Ectodermal cell (in vitro differentiated cells): ENCODE measurements at regions not wholly inside any gene's neighbourhood (a gene's known extent, or its start where the extent isn't known, plus 50 kb on each side); places are given as distances from the start of the nearest gene placed in this dataset.
"Not testable (repeated sequence)": the region's sequence is repeated elsewhere in the genome, so short reads cannot be mapped to it uniquely, and the experiment has no call there.

Source experiments
- H3K27ac ChIP-seq: 2 replicates; pipeline ENCODE4 v1.7.0; 2013; ENCODE audit warnings: mild to moderate bottlenecking, low read depth, low read length; ENCODE audit not compliant: insufficient read depth, poor library complexity, severe bottlenecking
- H3K27me3 ChIP-seq: 2 replicates; pipeline ENCODE4 v1.7.0; 2013; ENCODE audit warnings: mild to moderate bottlenecking, low read length; ENCODE audit not compliant: insufficient read depth, control insufficient read depth, poor library complexity, severe bottlenecking
- H3K36me3 ChIP-seq: one replicate; pipeline ENCODE4 v1.7.0; 2013; ENCODE audit warnings: low read length; ENCODE audit not compliant: control insufficient read depth, insufficient read depth
- H3K4me1 ChIP-seq: one replicate; pipeline ENCODE4 v1.7.0; 2013; ENCODE audit warnings: low read length; ENCODE audit not compliant: control insufficient read depth, insufficient read depth
- H3K4me3 ChIP-seq: 2 replicates; pipeline ENCODE4 v1.7.0; 2013; ENCODE audit warnings: low read depth, low read length, control low read depth; ENCODE audit not compliant: insufficient read depth
- H3K9me3 ChIP-seq: 2 replicates; pipeline ENCODE4 v1.7.0; 2013; ENCODE audit warnings: mild to moderate bottlenecking, low read length, moderate library complexity; ENCODE audit not compliant: control insufficient read depth
- WGBS, 2 experiments: methylation state at CpG; one replicate each; pipeline ENCODE4 v1.1.7; 2013; ENCODE audit warnings: missing lambda C conversion rate in 2 of 2; 5-methylcytosine and 5-hydroxymethylcytosine counted together

DNA sequence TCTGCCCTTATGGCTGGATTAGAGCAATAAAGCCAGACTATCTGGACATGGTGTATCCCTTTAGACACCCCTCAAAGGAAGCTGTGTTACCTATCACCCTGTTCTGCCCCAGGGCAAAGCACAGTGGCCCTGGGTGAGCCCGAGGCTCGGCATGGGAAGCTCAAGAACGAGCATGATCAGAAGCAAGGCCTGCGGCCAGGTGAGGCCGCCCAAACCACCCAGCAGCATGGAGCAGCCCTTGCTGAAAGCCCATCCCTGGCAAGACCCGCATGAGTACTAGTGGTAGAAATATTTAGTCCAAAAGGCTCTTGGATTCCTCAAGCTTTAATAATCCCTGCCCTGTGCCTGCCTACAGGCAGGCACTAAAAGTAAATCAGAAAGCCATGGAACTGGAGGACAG lies 261.1 kb downstream of the MEX3B start:
- no peak overlapping the region for H3K4me3 ChIP-seq
- no peaks in the 10 kb centered on the region for H3K36me3 ChIP-seq
- no peaks in the 10 kb centered on the region for H3K27me3 ChIP-seq
- WGBS, 2 experiments, result 93 to 94% methylated on average over 6 of the region's 6 CpGs
- no peak overlapping the region for H3K27ac ChIP-seq
- H3K4me1 ChIP-seq, result no peaks in the 10 kb centered on the region
- no peaks in the 10 kb centered on the region for H3K9me3 ChIP-seq

DNA sequence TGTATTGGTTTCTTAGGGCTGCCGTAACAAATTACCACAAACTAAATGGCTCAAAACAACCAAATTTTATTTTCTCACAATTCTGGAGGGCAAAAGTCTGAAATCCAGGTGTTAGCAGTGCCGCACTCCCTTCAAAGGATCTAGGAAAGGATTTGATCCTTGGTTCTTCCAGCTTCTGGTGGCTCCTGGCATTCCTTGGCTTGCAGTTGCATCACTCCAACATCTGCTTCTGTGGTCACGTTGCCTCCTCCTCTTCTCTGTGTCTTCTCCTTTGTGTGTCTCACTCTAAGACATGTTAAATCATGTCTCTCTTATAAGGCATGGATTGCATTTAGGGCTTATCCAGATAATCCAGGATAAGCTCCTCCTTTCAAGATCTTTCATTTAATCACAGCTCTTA lies 262.2 kb downstream of the MEX3B start:
- no peak overlapping the region for H3K4me3 ChIP-seq
- H3K27me3 ChIP-seq, result no peaks in the 10 kb centered on the region
- no peaks in the 10 kb centered on the region for H3K9me3 ChIP-seq
- no peaks in the 10 kb centered on the region for H3K36me3 ChIP-seq
- 93 to 94% methylated on average over 3 of the region's 3 CpGs for WGBS, 2 experiments
- H3K4me1 ChIP-seq, result no peaks in the 10 kb centered on the region
- H3K27ac ChIP-seq, result no peak overlapping the region

GRCh38 chr15:81783076-81783475 lies 262.7 kb downstream of the MEX3B start:
- 92 to 95% methylated on average over 5 of the region's 5 CpGs for WGBS, 2 experiments
- Histone ChIP-seq H3K27ac (no peak overlapping the region), H3K4me3 (no peak overlapping the region), H3K9me3 (no peaks in the 10 kb centered on the region), H3K4me1 (no peaks in the 10 kb centered on the region), H3K27me3 (no peaks in the 10 kb centered on the region), H3K36me3 (no peaks in the 10 kb centered on the region)

DNA sequence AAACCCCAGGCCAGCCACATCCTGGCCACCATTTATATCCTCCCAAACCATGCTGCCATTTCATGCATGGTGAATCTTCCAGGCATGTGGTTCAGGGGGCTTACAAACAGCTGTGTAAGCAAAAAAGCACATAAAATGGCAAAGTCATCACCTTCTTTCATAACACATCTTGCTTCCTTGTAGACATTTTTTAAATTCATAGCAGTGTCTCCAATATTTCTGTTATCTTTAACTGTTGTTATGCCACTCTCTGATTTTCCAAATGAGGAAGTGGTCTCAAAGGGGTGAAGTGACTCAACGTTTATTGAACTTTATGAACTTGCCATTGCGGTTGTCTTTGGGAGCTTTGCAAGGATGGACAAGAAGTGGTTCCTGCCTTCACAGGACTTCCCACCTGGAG lies 264.4 kb downstream of the MEX3B start:
- H3K9me3 ChIP-seq, result no peaks in the 10 kb centered on the region
- no peak overlapping the region for H3K27ac ChIP-seq
- H3K27me3 ChIP-seq, result no peaks in the 10 kb centered on the region
- no peaks in the 10 kb centered on the region for H3K36me3 ChIP-seq
- no peaks in the 10 kb centered on the region for H3K4me1 ChIP-seq
- no peak overlapping the region for H3K4me3 ChIP-seq
- 98% methylated on average over 2 of the region's 2 CpGs for WGBS, 2 experiments

- no peaks in the 10 kb centered on the region for H3K27me3 ChIP-seq
- no peak overlapping the region for H3K27ac ChIP-seq
- H3K36me3 ChIP-seq, result no peaks in the 10 kb centered on the region
- no peak overlapping the region for H3K4me3 ChIP-seq
- H3K4me1 ChIP-seq, result no peaks in the 10 kb centered on the region
- H3K9me3 ChIP-seq, result no peaks in the 10 kb centered on the region
Observed at GRCh38 chr15:81780966-81781365, 264.9 kb downstream of the MEX3B start.

GRCh38 chr15:81779181-81779580 lies 266.6 kb downstream of the MEX3B start:
- 81 to 90% methylated on average over 2 of the region's 2 CpGs for WGBS, 2 experiments
- Histone ChIP-seq H3K27me3 (no peaks in the 10 kb centered on the region), H3K9me3 (no peaks in the 10 kb centered on the region)

DNA sequence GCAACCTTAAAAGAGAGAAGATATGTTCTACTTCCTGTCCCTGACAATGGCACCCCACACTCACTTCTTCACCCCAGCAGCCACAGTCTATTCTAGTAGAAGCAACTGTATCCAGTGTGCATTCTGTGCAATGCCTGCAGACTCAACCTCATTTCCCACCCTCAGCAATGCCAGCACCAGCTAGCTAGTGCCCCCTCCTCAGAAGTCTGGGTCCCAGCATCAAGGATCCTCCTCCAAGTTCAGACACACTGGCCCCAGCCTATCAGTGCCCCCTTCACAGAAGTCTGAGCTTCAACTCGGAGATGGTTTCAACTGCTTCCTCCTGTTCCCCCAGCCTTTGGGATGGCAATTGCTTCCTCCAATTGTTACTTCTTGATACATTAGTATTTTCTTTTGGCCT lies 268.3 kb downstream of the MEX3B start:
- no peaks in the 10 kb centered on the region for H3K36me3 ChIP-seq
- 94 to 95% methylated on average over 1 of the region's 1 CpG for WGBS, 2 experiments
- no peaks in the 10 kb centered on the region for H3K4me1 ChIP-seq
- H3K4me3 ChIP-seq, result no peak overlapping the region
- H3K27me3 ChIP-seq, result no peaks in the 10 kb centered on the region
- H3K27ac ChIP-seq, result no peak overlapping the region
- H3K9me3 ChIP-seq, result no peaks in the 10 kb centered on the region

More at GRCh38 chr15:81779181-81779580, 266.6 kb downstream of the MEX3B start:
- H3K36me3 ChIP-seq, result no peaks in the 10 kb centered on the region
- H3K27ac ChIP-seq, result no peak overlapping the region
- no peaks in the 10 kb centered on the region for H3K4me1 ChIP-seq
- H3K4me3 ChIP-seq, result no peak overlapping the region

DNA sequence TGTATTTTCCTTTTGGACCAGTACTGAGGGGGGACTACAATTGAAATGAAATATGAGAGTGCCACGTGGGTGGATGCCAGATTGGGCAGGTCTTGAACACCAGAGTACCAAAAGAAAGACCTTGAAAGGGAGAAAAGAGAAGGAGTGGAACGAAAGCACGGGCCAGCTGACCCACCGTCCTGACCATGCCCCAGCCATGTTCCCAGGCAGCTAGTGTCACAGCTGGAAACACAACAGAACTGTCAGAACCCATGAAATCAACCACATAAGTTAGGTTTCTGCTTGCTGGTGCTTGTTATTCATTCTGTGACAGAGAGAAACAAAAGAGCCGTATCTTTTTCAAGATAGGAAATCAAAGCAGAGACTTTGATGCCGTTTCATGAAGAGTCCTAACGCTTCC lies 268.8 kb downstream of the MEX3B start:
- H3K4me1 ChIP-seq, result no peaks in the 10 kb centered on the region
- no peaks in the 10 kb centered on the region for H3K9me3 ChIP-seq
- H3K36me3 ChIP-seq, result no peaks in the 10 kb centered on the region
- WGBS, 2 experiments, result 89% methylated on average over 7 of the region's 7 CpGs
- H3K27me3 ChIP-seq, result no peaks in the 10 kb centered on the region
- no peak overlapping the region for H3K4me3 ChIP-seq
- no peak overlapping the region for H3K27ac ChIP-seq

DNA sequence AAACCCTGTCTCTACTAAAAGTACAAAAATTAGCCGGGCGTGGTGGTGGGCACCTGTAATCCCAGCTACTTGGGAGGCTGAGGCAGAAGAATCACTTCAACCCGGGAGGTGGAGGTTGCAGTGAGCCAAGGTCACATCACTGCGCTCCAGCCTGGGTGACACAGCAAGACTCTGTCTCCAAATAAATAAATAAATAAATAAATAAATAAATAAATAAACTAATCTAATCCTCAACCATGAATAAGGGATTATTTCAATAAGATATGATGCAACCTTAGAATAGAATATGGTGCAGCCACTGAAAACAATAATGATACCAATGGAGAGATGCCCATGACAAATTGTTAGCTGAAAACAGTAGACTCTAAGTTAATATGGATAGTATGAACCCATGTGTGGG lies 270.0 kb downstream of the MEX3B start:
- H3K27ac ChIP-seq, H3K4me1 ChIP-seq, H3K9me3 ChIP-seq, H3K36me3 ChIP-seq, H3K4me3 ChIP-seq, H3K27me3 ChIP-seq: not testable (repeated sequence)
- WGBS, 2 experiments, result 92 to 97% methylated on average over 3 of the region's 4 CpGs

- no peaks in the 10 kb centered on the region for H3K4me1 ChIP-seq
- no peak overlapping the region for H3K4me3 ChIP-seq
- H3K27me3 ChIP-seq, result no peaks in the 10 kb centered on the region
- no peak overlapping the region for H3K27ac ChIP-seq
- no peaks in the 10 kb centered on the region for H3K36me3 ChIP-seq
- H3K9me3 ChIP-seq, result no peaks in the 10 kb centered on the region
Observed at GRCh38 chr15:81774309-81774708, 271.5 kb downstream of the MEX3B start.

- Histone ChIP-seq H3K36me3 (no peaks in the 10 kb centered on the region), H3K27ac (no peak overlapping the region), H3K4me3 (no peak overlapping the region), H3K4me1 (no peaks in the 10 kb centered on the region), H3K27me3 (no peaks in the 10 kb centered on the region), H3K9me3 (no peaks in the 10 kb centered on the region)
- 93 to 96% methylated on average over 2 of the region's 2 CpGs for WGBS, 2 experiments
Observed at GRCh38 chr15:81768773-81769172, 277.0 kb downstream of the MEX3B start.
